D341Med (cell line): ENCODE measurements at regions not wholly inside any gene's neighbourhood (a gene's known extent, or its start where the extent isn't known, plus 50 kb on each side); places are given as distances from the start of the nearest gene placed in this dataset.
"Not testable (repeated sequence)": the region's sequence is repeated elsewhere in the genome, so short reads cannot be mapped to it uniquely, and the experiment has no call there.

Experiments
- DNase-seq: peaks from one replicate; pipeline ENCODE4 v3.0.0; 2012; ENCODE audit warnings: low spot score

- no peak for DNase-seq
Measured at GRCh38 chr4:137394018-137394417, 138.3 kb downstream of the PCDH18 start.

GRCh38 chr4:137393044-137393443 lies 139.2 kb downstream of the PCDH18 start:
- peak; percentile 38 for DNase-seq

DNA sequence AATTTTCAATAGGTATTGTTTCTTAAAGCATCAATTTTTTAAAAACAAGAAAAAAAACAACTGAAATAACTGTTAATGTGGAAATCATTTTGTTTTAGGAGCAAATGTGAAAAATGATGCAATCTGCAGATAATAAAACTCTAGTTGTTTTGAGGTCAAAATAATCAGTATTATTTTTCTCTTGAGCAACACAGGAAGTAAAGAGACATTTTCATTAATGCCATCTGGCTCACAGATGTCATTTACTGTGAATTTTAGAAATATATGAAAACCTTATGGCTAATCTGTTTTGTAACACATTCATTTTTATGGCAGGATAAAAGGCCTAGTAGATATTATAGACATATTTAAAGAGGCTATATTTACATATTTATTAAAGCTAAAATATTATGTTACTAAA lies 141.6 kb downstream of the PCDH18 start:
- DNase-seq, result no peak

GRCh38 chr4:137389911-137390520 lies 142.3 kb downstream of the PCDH18 start:
- DNase-seq, result no peak

- no peak for DNase-seq
Measured at GRCh38 chr4:137387924-137388323, 144.4 kb downstream of the PCDH18 start.

GRCh38 chr4:137384476-137384875 lies 147.8 kb downstream of the PCDH18 start:
- DNase-seq, result no peak

DNA sequence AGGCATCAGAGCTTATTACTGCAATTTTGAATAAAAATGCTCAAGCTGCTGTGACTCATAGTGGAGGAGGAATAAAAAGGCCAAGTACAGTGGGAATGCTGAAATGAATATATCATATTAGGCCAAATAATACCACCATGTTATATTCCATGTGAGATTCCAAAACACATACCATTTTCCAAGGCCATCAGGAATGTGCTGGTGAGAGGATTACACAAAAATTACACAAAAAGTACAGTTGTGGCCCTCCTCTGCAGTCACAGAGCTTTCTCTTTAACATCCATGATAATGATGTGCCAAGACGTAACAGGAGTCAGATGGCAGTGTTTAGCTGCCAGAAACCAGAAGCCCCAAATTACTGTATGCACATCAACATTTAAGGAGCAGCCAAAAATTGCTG lies 153.5 kb downstream of the PCDH18 start:
- DNase-seq, result no peak

DNA sequence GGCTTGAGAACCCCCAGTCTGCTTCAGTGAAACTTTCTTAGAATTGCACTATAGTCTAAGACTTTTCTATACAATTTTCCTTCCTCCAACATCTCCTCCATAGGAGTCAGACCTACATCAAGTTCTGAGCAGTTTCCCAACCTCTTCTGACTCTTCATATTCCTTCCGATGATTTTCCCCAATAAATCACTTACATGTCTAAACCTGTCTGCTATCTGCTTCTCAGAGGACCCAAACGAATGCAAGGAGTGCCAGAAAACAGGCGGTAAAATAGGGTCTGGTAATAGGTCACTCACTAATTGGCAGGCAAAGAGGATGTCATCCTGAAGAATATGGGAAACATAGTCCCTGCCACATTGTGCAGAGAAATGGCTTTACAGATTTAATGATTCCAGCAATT lies 153.9 kb downstream of the PCDH18 start:
- DNase-seq, result no peak

- no peak for DNase-seq
Measured at GRCh38 chr4:137376312-137376711, 156.0 kb downstream of the PCDH18 start.

DNA sequence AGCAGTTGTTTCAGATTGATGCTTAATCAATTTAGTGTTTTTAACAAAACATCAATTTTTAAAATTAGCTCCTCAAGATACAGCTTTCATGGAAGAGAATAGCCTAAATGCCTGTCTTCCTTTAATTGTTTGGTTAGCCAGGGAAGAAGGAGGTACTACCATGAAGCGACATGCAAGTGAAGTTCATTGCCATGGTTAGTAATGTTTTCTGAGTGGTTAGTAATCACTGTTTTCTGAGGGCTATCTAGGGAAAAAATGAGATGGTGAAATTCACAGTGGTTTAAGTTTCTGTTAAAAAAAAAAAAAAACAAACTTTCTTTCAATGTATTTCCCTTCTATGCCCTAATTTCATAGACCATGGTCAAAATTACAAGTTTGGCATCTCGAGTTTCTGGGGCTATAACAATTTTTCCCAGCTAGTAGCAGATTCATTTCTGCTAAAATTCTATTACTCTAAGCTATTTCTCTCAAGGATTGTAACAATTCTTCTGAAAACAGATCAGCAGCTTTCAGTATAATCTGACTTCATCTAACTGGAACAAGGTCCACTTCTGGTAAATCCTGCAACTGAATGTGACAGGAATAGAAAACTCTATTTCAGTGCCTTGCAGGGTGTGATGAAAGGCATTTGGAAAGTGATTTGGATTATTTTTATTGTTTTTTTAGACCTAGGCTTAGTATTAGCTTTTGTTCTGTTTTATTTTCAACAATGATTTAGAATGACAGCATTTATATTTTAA lies 157.0 kb downstream of the PCDH18 start:
- no peak for DNase-seq

GRCh38 chr4:137370679-137371078 lies 161.6 kb downstream of the PCDH18 start:
- DNase-seq, result no peak

- no peak for DNase-seq
Measured at GRCh38 chr4:137370206-137370633, 162.1 kb downstream of the PCDH18 start.

- no peak for DNase-seq
Measured at GRCh38 chr4:137367620-137368019, 164.7 kb downstream of the PCDH18 start.

DNA sequence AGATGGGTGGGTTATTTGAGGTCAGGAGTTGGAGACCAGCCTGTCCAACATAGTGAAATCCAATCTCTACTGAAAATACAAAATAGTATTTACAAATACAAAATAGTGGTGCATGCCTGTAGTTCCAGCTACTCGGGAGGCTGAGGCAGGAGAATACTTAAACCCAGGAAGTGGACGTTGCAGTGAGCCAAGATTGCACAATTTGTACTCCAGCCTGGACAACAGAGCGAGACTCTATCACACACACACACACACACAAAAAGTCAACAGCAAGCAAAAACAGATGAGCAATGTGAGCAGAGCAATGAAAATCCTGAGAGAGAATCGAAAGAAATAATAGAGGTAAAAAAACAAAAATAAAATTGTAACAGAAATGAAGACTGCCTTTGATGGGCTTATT lies 168.8 kb downstream of the PCDH18 start:
- no peak for DNase-seq

- DNase-seq, result no peak
Measured at GRCh38 chr4:137361756-137362470, 170.4 kb downstream of the PCDH18 start.

GRCh38 chr4:137360761-137361160 lies 171.5 kb downstream of the PCDH18 start:
- DNase-seq, result no peak

DNA sequence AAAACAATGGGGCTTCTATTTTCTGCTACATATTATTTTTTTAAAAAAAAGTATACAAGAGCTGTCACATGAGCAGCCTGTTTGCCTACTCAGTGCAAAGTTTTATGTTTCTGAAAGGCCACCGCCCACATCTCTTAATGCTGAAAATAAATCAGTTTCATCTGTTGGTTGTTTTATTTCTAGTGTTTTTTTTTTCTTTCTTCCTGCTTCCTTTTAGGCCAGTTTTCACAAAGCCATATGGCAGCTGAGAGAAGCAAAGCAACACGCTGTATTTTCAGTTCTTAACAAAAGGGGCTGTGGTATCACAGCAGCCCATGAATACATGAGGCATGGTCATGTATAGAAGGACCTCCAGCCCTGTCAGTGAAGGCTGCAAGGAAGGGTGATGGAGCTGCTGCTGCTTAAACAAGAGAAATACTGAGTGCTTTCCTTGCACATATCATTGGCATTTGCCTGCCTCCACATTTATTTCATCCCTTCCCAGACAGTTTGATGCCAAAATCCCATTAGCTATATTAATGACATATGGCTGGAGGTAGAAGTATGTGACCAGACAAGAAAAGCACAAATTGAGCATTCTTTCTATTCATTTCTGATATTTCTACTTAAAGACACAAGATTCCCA lies 172.5 kb downstream of the PCDH18 start:
- peak; percentile 8 for DNase-seq

DNA sequence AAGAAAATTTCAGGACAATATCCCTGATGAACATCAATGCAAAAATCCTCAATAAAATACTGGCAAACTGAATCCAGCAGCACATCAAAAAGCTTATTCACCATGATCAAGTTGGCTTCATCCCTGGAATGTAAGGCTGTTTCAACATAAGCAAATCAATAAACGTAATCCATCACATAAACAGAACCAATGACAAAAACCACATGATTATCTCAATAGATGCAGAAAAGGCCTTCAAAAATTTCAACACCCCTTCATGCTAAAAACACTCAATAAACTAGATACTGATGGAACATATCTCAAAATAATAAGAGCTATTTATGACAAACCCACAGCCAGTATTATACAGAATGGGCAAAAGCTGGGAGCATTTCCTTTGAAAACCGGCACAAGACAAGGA lies 177.7 kb downstream of the PCDH18 start:
- not testable (repeated sequence) for DNase-seq

GRCh38 chr4:137347371-137347770 lies 184.9 kb downstream of the PCDH18 start:
- no peak for DNase-seq

GRCh38 chr4:137345597-137345996 lies 186.7 kb downstream of the PCDH18 start:
- no peak for DNase-seq

GRCh38 chr4:137343221-137343620 lies 189.1 kb downstream of the PCDH18 start:
- DNase-seq, result no peak

GRCh38 chr4:137333031-137333430 lies 199.3 kb downstream of the PCDH18 start:
- DNase-seq, result no peak

GRCh38 chr4:137312257-137312656 lies 220.0 kb downstream of the PCDH18 start:
- no peak for DNase-seq
